GM12878 (cell line): ENCODE measurements at regions not wholly inside any gene's neighbourhood (a gene's known extent, or its start where the extent isn't known, plus 50 kb on each side); places are given as distances from the start of the nearest gene placed in this dataset.

Source experiments
- ATAC-seq: fragments of 200-7000 bp; cut with Tn5 transposase; 3 replicates; pipeline ENCODE4 v1.9.1; 2020; ENCODE audit warnings: mild to moderate bottlenecking, moderate library complexity
- BruUV-seq: library from RNA; stranded (reverse); fragments of 400-500 nt; replicated peaks from 2 replicates; lab custom pipeline; 2021; lab: Mats Ljungman, UMichigan
- CTCF ChIA-PET: fragments of 300-600 bp; sonication (Branson Sonifier 250); formaldehyde crosslinking; extraction: SDS; loops from one replicate; lab custom pipeline; 2021; ENCODE audit warnings: inconsistent platforms; lab: Yijun Ruan, JAX
- POLR2A ChIA-PET: fragments of 350-600 bp; formaldehyde crosslinking; extraction: SDS; loops from one replicate; lab custom pipeline; 2021; ENCODE audit warnings: inconsistent platforms; lab: Charles Lee
- RAD21 ChIA-PET: fragments of 300-600 bp; sonication (Branson Sonifier 250); formaldehyde crosslinking; loops from one replicate; lab custom pipeline; 2023; ENCODE audit warnings: antibody characterized with exemption; ENCODE audit not compliant: unreplicated experiment; lab: Charles Lee
- SMC1A ChIA-PET: fragments of 300-600 bp; sonication (Branson Sonifier 250); formaldehyde crosslinking; loops from one replicate; lab custom pipeline; 2023; ENCODE audit not compliant: unreplicated experiment, uncharacterized antibody; lab: Charles Lee
- DNase-seq: peaks from one replicate; pipeline ENCODE4 v3.0.0-alpha.2; 2011; ENCODE audit warnings: low read depth, low spot score
- FAIRE-seq: peaks from 3 replicates; lab custom pipeline; 2011; peaks lifted over from hg19 to GRCh38; lab: Jason Lieb, UNC
- H2AFZ ChIP-seq: 2 replicates; pipeline ENCODE4 v1.6.0; 2011; ENCODE audit warnings: low read depth, low read length, control low read depth; ENCODE audit not compliant: control insufficient read depth
- H3K27ac ChIP-seq: 2 replicates; pipeline ENCODE4 v1.5.1; 2011; ENCODE audit warnings: control low read depth; ENCODE audit not compliant: control insufficient read depth, insufficient read depth
- H3K27me3 ChIP-seq, 2 experiments: replicated peaks in 1 of 2; 2 replicates each; pipeline versions ENCODE4 v1.6.0 to v1.6.1; 2011; ENCODE audit warnings: low read length in 1 of 2; ENCODE audit not compliant: control insufficient read depth in 2 of 2, insufficient read depth in 2 of 2
- H3K36me3 ChIP-seq, 2 experiments: 2 replicates each; pipeline ENCODE4 v1.5.1; 2011; ENCODE audit warnings: low read length in 1 of 2; ENCODE audit not compliant: control insufficient read depth in 2 of 2, insufficient read depth in 2 of 2
- H3K4me1 ChIP-seq: 2 replicates; pipeline ENCODE4 v1.6.1; 2011; ENCODE audit warnings: mild to moderate bottlenecking, low read length, moderate library complexity, mixed read lengths; ENCODE audit not compliant: control insufficient read depth, insufficient read depth
- H3K4me2 ChIP-seq: 2 replicates; pipeline ENCODE4 v1.6.0; 2011; ENCODE audit warnings: control low read depth; ENCODE audit not compliant: control insufficient read depth, insufficient read depth
- H3K4me3 ChIP-seq: fragments of 200-600 bp; sonication (generic); 2 replicates; pipeline ENCODE4 v1.5.1; 2016
- H3K79me2 ChIP-seq: 2 replicates; pipeline ENCODE4 v1.6.0; 2011; ENCODE audit warnings: low read length; ENCODE audit not compliant: control insufficient read depth, insufficient read depth
- H3K9ac ChIP-seq: 2 replicates; pipeline ENCODE4 v1.8.0; 2011; ENCODE audit warnings: low read length, control low read depth, mixed read lengths; ENCODE audit not compliant: control insufficient read depth, insufficient read depth
- H3K9me3 ChIP-seq: replicated peaks from 3 replicates; pipeline ENCODE4 v1.5.1; 2011; ENCODE audit warnings: mild to moderate bottlenecking, low read length; ENCODE audit not compliant: control insufficient read depth, insufficient read depth
- H4K20me1 ChIP-seq: 2 replicates; pipeline ENCODE4 v1.6.0; 2011; ENCODE audit not compliant: control insufficient read depth, insufficient read depth
- BACH1 ChIP-seq: fragments of 450-650 bp; IDR thresholded peaks from 2 replicates; pipeline ENCODE4 v1.6.1; 2017; ENCODE audit warnings: mild to moderate bottlenecking, borderline replicate concordance
- DPF2 ChIP-seq: fragments of 450-650 bp; IDR thresholded peaks from 2 replicates; pipeline ENCODE4 v1.6.1; 2017; ENCODE audit warnings: mild to moderate bottlenecking
- EGR1 ChIP-seq, 2 experiments: IDR thresholded peaks; 1 replicate in 1 of 2; 2 replicates in 1 of 2; pipeline ENCODE4 v1.6.1; 2011 to 2012; ENCODE audit warnings: low read depth in 2 of 2, low read length in 2 of 2, borderline replicate concordance in 1 of 2, mild to moderate bottlenecking in 1 of 2, moderate library complexity in 1 of 2
- HDGF ChIP-seq: fragments of 450-650 bp; IDR thresholded peaks from 2 replicates; pipeline ENCODE4 v1.6.1; 2016; ENCODE audit warnings: antibody characterized with exemption
- MYC ChIP-seq: IDR thresholded peaks from 2 replicates; pipeline ENCODE4 v1.6.1; 2011; ENCODE audit warnings: mild to moderate bottlenecking, low read length, moderate library complexity, inconsistent platforms; ENCODE audit not compliant: insufficient read depth, insufficient replicate concordance, insufficient read length, severe bottlenecking
- NFYA ChIP-seq: IDR thresholded peaks from 2 replicates; pipeline ENCODE4 v1.6.1; 2011; ENCODE audit warnings: low read depth, mild to moderate bottlenecking, low read length, improper control_type of control experiment, borderline replicate concordance
- PAX5 ChIP-seq: IDR thresholded peaks from 2 replicates; pipeline ENCODE4 v1.6.1; 2011; ENCODE audit warnings: low read depth, low read length, borderline replicate concordance
- POLR2AphosphoS2 ChIP-seq: IDR thresholded peaks from 2 replicates; pipeline ENCODE4 v1.6.1; 2011; ENCODE audit warnings: low read depth, mild to moderate bottlenecking, low read length, improper control_type of control experiment, moderate library complexity
- YBX1 ChIP-seq: fragments of 450-650 bp; IDR thresholded peaks from 2 replicates; pipeline ENCODE4 v1.6.1; 2016; ENCODE audit warnings: antibody characterized with exemption
- ZBED1 ChIP-seq: IDR thresholded peaks from 2 replicates; pipeline ENCODE4 v1.6.1; 2016; ENCODE audit warnings: borderline replicate concordance
- WGBS: methylation state at CpG from one replicate; pipeline ENCODE4 v1.1.6; 2016; ENCODE audit warnings: low lambda C conversion rate; ENCODE audit not compliant: insufficient replicate concordance, insufficient coverage; ENCODE audit errors: missing lambda C conversion rate; 5-methylcytosine and 5-hydroxymethylcytosine counted together
- in situ Hi-C: fragments of 300-500 bp; cut with MboI; formaldehyde crosslinking; loops from 9 replicates; pipeline ENCODE4 v1.14.3; 2018; ENCODE audit warnings: mixed read lengths
- intact Hi-C: fragments of 100-400 bp; cut with micrococcal nuclease; formaldehyde crosslinking; loops from one replicate; pipeline ENCODE4 v1.14.2; 2022; ENCODE audit not compliant: unreplicated experiment
- TF ChIP-seq, protein P1 (sequence below): fragments of 450-650 bp; IDR thresholded peaks from 2 replicates; pipeline ENCODE4 v1.6.1; 2017; ENCODE audit warnings: borderline replicate concordance
- TF ChIP-seq, protein P2 (sequence below): fragments of 450-650 bp; IDR thresholded peaks from 2 replicates; pipeline ENCODE4 v1.6.1; 2017; ENCODE audit warnings: antibody characterized with exemption, mild to moderate bottlenecking, moderate library complexity

DNA sequence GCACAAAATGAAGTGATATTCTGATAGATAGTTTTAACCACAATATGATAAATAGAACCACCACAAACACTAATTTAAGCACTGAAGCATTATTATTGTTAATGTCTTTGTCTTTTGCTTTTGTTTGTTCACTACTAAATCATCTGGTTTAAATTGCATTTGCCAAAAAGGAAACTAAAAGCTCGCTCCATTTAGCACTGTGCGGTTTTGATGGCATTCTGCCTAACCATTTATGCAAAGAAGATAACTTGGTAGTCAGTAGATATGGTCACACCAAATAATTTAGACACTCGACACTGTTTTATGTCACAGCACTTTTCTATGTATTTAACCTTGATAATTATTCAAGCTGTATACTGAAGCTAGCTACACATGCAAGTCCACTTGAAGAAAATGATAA, 849.8 kb upstream of the CDH6 start:
- no TSS peak for BruUV-seq
- no peak overlapping the region for H3K9ac ChIP-seq
- no peaks in the 10 kb centered on the region for H3K36me3 ChIP-seq
- POLR2A ChIA-PET, result no interaction called here
- WGBS, result 25% methylated on average over 3 of the region's 3 CpGs
- no peak for ATAC-seq
- no peaks in the 10 kb centered on the region for H3K79me2 ChIP-seq
- TF ChIP-seq, protein P1, sequence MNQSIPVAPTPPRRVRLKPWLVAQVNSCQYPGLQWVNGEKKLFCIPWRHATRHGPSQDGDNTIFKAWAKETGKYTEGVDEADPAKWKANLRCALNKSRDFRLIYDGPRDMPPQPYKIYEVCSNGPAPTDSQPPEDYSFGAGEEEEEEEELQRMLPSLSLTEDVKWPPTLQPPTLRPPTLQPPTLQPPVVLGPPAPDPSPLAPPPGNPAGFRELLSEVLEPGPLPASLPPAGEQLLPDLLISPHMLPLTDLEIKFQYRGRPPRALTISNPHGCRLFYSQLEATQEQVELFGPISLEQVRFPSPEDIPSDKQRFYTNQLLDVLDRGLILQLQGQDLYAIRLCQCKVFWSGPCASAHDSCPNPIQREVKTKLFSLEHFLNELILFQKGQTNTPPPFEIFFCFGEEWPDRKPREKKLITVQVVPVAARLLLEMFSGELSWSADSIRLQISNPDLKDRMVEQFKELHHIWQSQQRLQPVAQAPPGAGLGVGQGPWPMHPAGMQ, result no peak
- no peak for TF ChIP-seq NFYA
- no peak for TF ChIP-seq YBX1
- no peak for TF ChIP-seq PAX5
- TF ChIP-seq DPF2, result no peak
- no peak for TF ChIP-seq POLR2AphosphoS2
- TF ChIP-seq, protein P2, sequence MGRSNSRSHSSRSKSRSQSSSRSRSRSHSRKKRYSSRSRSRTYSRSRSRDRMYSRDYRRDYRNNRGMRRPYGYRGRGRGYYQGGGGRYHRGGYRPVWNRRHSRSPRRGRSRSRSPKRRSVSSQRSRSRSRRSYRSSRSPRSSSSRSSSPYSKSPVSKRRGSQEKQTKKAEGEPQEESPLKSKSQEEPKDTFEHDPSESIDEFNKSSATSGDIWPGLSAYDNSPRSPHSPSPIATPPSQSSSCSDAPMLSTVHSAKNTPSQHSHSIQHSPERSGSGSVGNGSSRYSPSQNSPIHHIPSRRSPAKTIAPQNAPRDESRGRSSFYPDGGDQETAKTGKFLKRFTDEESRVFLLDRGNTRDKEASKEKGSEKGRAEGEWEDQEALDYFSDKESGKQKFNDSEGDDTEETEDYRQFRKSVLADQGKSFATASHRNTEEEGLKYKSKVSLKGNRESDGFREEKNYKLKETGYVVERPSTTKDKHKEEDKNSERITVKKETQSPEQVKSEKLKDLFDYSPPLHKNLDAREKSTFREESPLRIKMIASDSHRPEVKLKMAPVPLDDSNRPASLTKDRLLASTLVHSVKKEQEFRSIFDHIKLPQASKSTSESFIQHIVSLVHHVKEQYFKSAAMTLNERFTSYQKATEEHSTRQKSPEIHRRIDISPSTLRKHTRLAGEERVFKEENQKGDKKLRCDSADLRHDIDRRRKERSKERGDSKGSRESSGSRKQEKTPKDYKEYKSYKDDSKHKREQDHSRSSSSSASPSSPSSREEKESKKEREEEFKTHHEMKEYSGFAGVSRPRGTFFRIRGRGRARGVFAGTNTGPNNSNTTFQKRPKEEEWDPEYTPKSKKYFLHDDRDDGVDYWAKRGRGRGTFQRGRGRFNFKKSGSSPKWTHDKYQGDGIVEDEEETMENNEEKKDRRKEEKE, result no peak
- TF ChIP-seq BACH1, result no peak
- no peak for TF ChIP-seq EGR1 (IDR thresholded peaks at IDR 0.05; ENCODE audit: borderline replicate concordance in 1 of 2, low read depth in 2 of 2, low read length in 2 of 2)
- TF ChIP-seq HDGF, result no peak
- TF ChIP-seq MYC, result no peak
- no peak for TF ChIP-seq ZBED1
- in situ Hi-C loops (no loop called here), intact Hi-C loops (no loop called here)
- H3K9me3 ChIP-seq, result no peaks in the 10 kb centered on the region
- DNase-seq, result no peak
- no peak overlapping the region for H3K4me3 ChIP-seq
- no peak overlapping the region for H3K4me2 ChIP-seq
- H4K20me1 ChIP-seq, result no peaks in the 10 kb centered on the region
- no peaks in the 10 kb centered on the region for H3K4me1 ChIP-seq
- CTCF ChIA-PET, result no interaction called here
- no peaks in the 10 kb centered on the region for H3K27me3 ChIP-seq
- RAD21 ChIA-PET, result no interaction called here
- SMC1A ChIA-PET, result no interaction called here
- no peak overlapping the region for H2AFZ ChIP-seq
- no peak for FAIRE-seq
- H3K27ac ChIP-seq, result no peak overlapping the region
